Endothelial cell of umbilical vein (primary cell): ENCODE measurements at regions not wholly inside any gene's neighbourhood (a gene's known extent, or its start where the extent isn't known, plus 50 kb on each side); places are given as distances from the start of the nearest gene placed in this dataset.
"Not testable (repeated sequence)": the region's sequence is repeated elsewhere in the genome, so short reads cannot be mapped to it uniquely, and the experiment has no call there.

Experiments
- BruUV-seq: library from RNA; stranded (reverse); fragments of 400-500 nt; replicated peaks from 2 replicates; lab custom pipeline; 2021; lab: Mats Ljungman, UMichigan
- CTCF ChIA-PET: fragments of 300-600, 350-600 bp; sonication (Branson Sonifier 250); formaldehyde crosslinking; loops from one replicate; lab custom pipeline; 2021; ENCODE audit warnings: antibody characterized with exemption, inconsistent platforms; lab: Charles Lee
- POLR2A ChIA-PET: fragments of 300-600, 350-600 bp; sonication (Branson Sonifier 250); formaldehyde crosslinking; loops from one replicate; lab custom pipeline; 2021; ENCODE audit warnings: antibody characterized with exemption, inconsistent platforms; lab: Charles Lee
- DNase-seq: peaks from one replicate; pipeline ENCODE4 v3.0.0-alpha.2; 2011; ENCODE audit warnings: low read depth, low spot score
- FAIRE-seq: peaks from 2 replicates; lab custom pipeline; 2011; peaks lifted over from hg19 to GRCh38; lab: Jason Lieb, UNC
- H2AFZ ChIP-seq: 2 replicates; pipeline ENCODE4 v1.6.0; 2012; ENCODE audit warnings: low read depth, low read length, control low read depth, inconsistent platforms
- H3K27ac ChIP-seq: 2 replicates; pipeline ENCODE4 v1.5.1; 2011; ENCODE audit warnings: low read depth, mild to moderate bottlenecking, control low read depth, low read length, moderate library complexity; ENCODE audit not compliant: insufficient read depth
- H3K27me3 ChIP-seq, 2 experiments: 2 replicates each; pipeline versions ENCODE4 v1.6.0 to v1.6.1; 2011; ENCODE audit warnings: low read length in 2 of 2, mixed read lengths in 1 of 2; ENCODE audit not compliant: control insufficient read depth in 2 of 2, insufficient read depth in 2 of 2
- H3K36me3 ChIP-seq, 2 experiments: 2 replicates in 1 of 2; 3 replicates in 1 of 2; pipeline ENCODE4 v1.5.1; 2011; ENCODE audit warnings: low read length in 2 of 2, mild to moderate bottlenecking in 1 of 2, moderate library complexity in 1 of 2; ENCODE audit not compliant: control insufficient read depth in 2 of 2, insufficient read depth in 2 of 2; ENCODE audit errors: extremely low read depth in 1 of 2
- H3K4me1 ChIP-seq: 3 replicates; pipeline ENCODE4 v1.5.1; 2011; ENCODE audit warnings: mild to moderate bottlenecking, low read length; ENCODE audit not compliant: control insufficient read depth, insufficient read depth; ENCODE audit errors: extremely low read depth
- H3K4me2 ChIP-seq: 2 replicates; pipeline ENCODE4 v1.6.1; 2011; ENCODE audit warnings: low read length, control low read depth, mixed read lengths; ENCODE audit not compliant: insufficient read depth
- H3K4me3 ChIP-seq, 3 experiments: fragments of 200-600 bp in 1 of 3; sonication (generic), shearing (Covaris generic) in 1 of 3; replicated peaks in 1 of 3; 2 replicates each; pipeline ENCODE4 v1.5.1; 2011 to 2016; ENCODE audit warnings: control low read depth in 3 of 3, low read length in 3 of 3, mild to moderate bottlenecking in 2 of 3, inconsistent platforms in 1 of 3, low read depth in 1 of 3, moderate library complexity in 1 of 3; ENCODE audit not compliant: insufficient read depth in 1 of 3
- H3K79me2 ChIP-seq: 2 replicates; pipeline ENCODE4 v1.6.0; 2012; ENCODE audit warnings: low read length, inconsistent platforms; ENCODE audit not compliant: control insufficient read depth, insufficient read depth
- H3K9ac ChIP-seq: replicated peaks from 2 replicates; pipeline ENCODE3; 2011; ENCODE audit warnings: low read length, control low read depth; ENCODE audit not compliant: insufficient read depth; ENCODE audit errors: extremely low read depth
- H3K9me1 ChIP-seq: replicated peaks from 3 replicates; pipeline ENCODE4 v1.6.0; 2011; ENCODE audit warnings: mild to moderate bottlenecking, low read length; ENCODE audit not compliant: control insufficient read depth, insufficient read depth; ENCODE audit errors: extremely low read depth
- H3K9me3 ChIP-seq: replicated peaks from 2 replicates; pipeline ENCODE4 v1.5.1; 2012; ENCODE audit warnings: low read length, inconsistent platforms; ENCODE audit not compliant: control insufficient read depth, insufficient read depth
- H4K20me1 ChIP-seq: replicated peaks from 2 replicates; pipeline ENCODE3; 2011; ENCODE audit warnings: mild to moderate bottlenecking, low read length; ENCODE audit not compliant: control insufficient read depth, insufficient read depth; ENCODE audit errors: extremely low read depth
- EZH2 ChIP-seq: IDR thresholded peaks from 2 replicates; pipeline ENCODE4 v1.6.1; 2012; ENCODE audit warnings: borderline replicate concordance, low read depth, mild to moderate bottlenecking, moderate library complexity, low read length, inconsistent platforms; ENCODE audit not compliant: severe bottlenecking
- FOS ChIP-seq: IDR thresholded peaks from 2 replicates; pipeline ENCODE4 v1.6.1; 2011; ENCODE audit warnings: mild to moderate bottlenecking, low read length, moderate library complexity, borderline replicate concordance; ENCODE audit not compliant: insufficient read depth
- GATA2 ChIP-seq: IDR thresholded peaks from 2 replicates; pipeline ENCODE4 v1.7.0; 2011; ENCODE audit warnings: low read depth, mild to moderate bottlenecking, moderate library complexity, mixed read lengths, low read length; ENCODE audit not compliant: insufficient read length, insufficient read depth
- JUN ChIP-seq: IDR thresholded peaks from 2 replicates; pipeline ENCODE4 v1.6.1; 2011; ENCODE audit warnings: borderline replicate concordance, low read depth; ENCODE audit not compliant: insufficient read length, insufficient read depth
- MAX ChIP-seq: IDR thresholded peaks from 2 replicates; pipeline ENCODE4 v1.6.1; 2011; ENCODE audit not compliant: insufficient read depth, insufficient read length
- MYC ChIP-seq: IDR thresholded peaks from one replicate; pipeline ENCODE4 v1.6.1; 2011; ENCODE audit warnings: mild to moderate bottlenecking, low read depth, low read length
- POLR2A ChIP-seq: IDR thresholded peaks from 2 replicates; pipeline ENCODE4 v1.6.1; 2012; ENCODE audit warnings: low read depth, mild to moderate bottlenecking, control low read depth, low read length
- POLR2AphosphoS5 ChIP-seq: IDR thresholded peaks from 2 replicates; pipeline ENCODE4 v1.6.1; 2012; ENCODE audit warnings: low read depth, mild to moderate bottlenecking, control low read depth, low read length, moderate library complexity; ENCODE audit not compliant: insufficient read depth
- dilution Hi-C: fragments of 300-500 bp; cut with MboI; formaldehyde crosslinking; loops from one replicate; pipeline ENCODE4 v1.15.0; 2019; ENCODE audit warnings: low sequenced_read_pairs; ENCODE audit not compliant: extremely low pct_ligation_motif_present
- intact Hi-C: fragments of 100-400 bp; cut with micrococcal nuclease; formaldehyde crosslinking; loops from one replicate; pipeline ENCODE4 v1.10.0; 2022
- TF ChIP-seq, protein P1 (sequence below), 2 donors: IDR thresholded peaks; 1 replicate in 1 of 2; 2 replicates in 1 of 2; pipeline ENCODE4 v1.5.1; 2011; ENCODE audit warnings: low read length in 2 of 2, mild to moderate bottlenecking in 2 of 2, moderate library complexity in 2 of 2, control low read depth in 1 of 2, inconsistent platforms in 1 of 2, low read depth in 1 of 2; ENCODE audit not compliant: insufficient read depth in 1 of 2; ENCODE audit errors: extremely low read depth in 1 of 2

DNA sequence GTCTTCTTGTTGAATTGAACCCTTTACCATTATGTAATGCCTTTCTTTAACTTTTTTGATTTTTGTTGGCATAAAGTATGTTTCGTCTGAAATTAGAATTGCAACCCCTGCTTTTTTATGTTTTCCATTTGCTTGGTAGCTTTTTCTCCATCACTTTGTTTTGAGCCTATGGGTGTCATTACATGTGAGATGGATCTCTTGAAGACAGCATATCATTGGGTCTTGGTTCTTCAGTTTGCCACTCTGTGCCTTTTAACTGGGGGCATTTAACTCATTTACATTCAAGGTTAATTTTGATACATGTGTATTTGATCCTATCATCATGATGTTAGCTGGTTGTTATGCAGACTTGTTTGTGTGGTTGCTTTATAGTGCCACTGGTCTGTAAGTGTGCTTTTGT is 489.4 kb upstream of the TNP1 start:
- intact Hi-C loops (no loop called here), dilution Hi-C loops (no loop called here)
- no peak overlapping the region for H3K4me3 ChIP-seq
- no peak for FAIRE-seq
- no peak overlapping the region for H3K9ac ChIP-seq
- DNase-seq: no peak
- H3K4me2 ChIP-seq: no peak overlapping the region
- no peak for TF ChIP-seq JUN
- no peak for TF ChIP-seq MYC
- TF ChIP-seq GATA2: no peak
- no peak for TF ChIP-seq EZH2
- no peak for TF ChIP-seq FOS
- TF ChIP-seq MAX: no peak
- TF ChIP-seq POLR2AphosphoS5: no peak
- TF ChIP-seq, protein P1, sequence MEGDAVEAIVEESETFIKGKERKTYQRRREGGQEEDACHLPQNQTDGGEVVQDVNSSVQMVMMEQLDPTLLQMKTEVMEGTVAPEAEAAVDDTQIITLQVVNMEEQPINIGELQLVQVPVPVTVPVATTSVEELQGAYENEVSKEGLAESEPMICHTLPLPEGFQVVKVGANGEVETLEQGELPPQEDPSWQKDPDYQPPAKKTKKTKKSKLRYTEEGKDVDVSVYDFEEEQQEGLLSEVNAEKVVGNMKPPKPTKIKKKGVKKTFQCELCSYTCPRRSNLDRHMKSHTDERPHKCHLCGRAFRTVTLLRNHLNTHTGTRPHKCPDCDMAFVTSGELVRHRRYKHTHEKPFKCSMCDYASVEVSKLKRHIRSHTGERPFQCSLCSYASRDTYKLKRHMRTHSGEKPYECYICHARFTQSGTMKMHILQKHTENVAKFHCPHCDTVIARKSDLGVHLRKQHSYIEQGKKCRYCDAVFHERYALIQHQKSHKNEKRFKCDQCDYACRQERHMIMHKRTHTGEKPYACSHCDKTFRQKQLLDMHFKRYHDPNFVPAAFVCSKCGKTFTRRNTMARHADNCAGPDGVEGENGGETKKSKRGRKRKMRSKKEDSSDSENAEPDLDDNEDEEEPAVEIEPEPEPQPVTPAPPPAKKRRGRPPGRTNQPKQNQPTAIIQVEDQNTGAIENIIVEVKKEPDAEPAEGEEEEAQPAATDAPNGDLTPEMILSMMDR (IDR thresholded peaks at IDR 0.05; ENCODE audit: extremely low read depth in 1 of 2, insufficient read depth in 1 of 2, low read depth in 1 of 2, low read length in 2 of 2): no peak
- TF ChIP-seq POLR2A: no peak
- H2AFZ ChIP-seq: no peak overlapping the region
- ChIA-PET POLR2A (no interaction called here), CTCF (interaction anchor here (1.4 kb wide), 1 partner anchor 9 kb away, joined by 3 read pairs; no protein-coding TSS in a partner anchor)
- no TSS peak for BruUV-seq
- no peaks in the 10 kb centered on the region for H3K36me3 ChIP-seq
- H4K20me1 ChIP-seq: no peaks in the 10 kb centered on the region
- no peaks in the 10 kb centered on the region for H3K9me3 ChIP-seq
- H3K9me1 ChIP-seq: no peaks in the 10 kb centered on the region
- no peaks in the 10 kb centered on the region for H3K4me1 ChIP-seq
- H3K27me3 ChIP-seq: no peaks in the 10 kb centered on the region
- no peaks in the 10 kb centered on the region for H3K79me2 ChIP-seq
- no peak overlapping the region for H3K27ac ChIP-seq

- H4K20me1 ChIP-seq, POLR2A ChIA-PET, H3K27ac ChIP-seq, H3K79me2 ChIP-seq, H3K4me2 ChIP-seq, H3K36me3 ChIP-seq, H3K9ac ChIP-seq, H3K4me1 ChIP-seq, CTCF ChIA-PET, dilution Hi-C loops, BruUV-seq, H3K4me3 ChIP-seq, FAIRE-seq, H3K9me1 ChIP-seq, H3K27me3 ChIP-seq, H2AFZ ChIP-seq, H3K9me3 ChIP-seq, intact Hi-C loops, DNase-seq: not testable (repeated sequence)
Measured at GRCh38 chr2:217347630-217348029, 487.8 kb upstream of the TNP1 start.

- H2AFZ ChIP-seq, H3K9ac ChIP-seq, H3K27ac ChIP-seq, H3K4me2 ChIP-seq, H3K9me3 ChIP-seq, DNase-seq, H4K20me1 ChIP-seq, POLR2A ChIA-PET, H3K9me1 ChIP-seq, dilution Hi-C loops, BruUV-seq, H3K4me3 ChIP-seq, H3K36me3 ChIP-seq, H3K79me2 ChIP-seq, FAIRE-seq, H3K27me3 ChIP-seq, CTCF ChIA-PET, intact Hi-C loops, H3K4me1 ChIP-seq: not testable (repeated sequence)
Measured at GRCh38 chr2:217346043-217346442, 486.2 kb upstream of the TNP1 start.
